Activated naive CD4-positive, alpha-beta T cell treated with anti-CD3 and anti-CD28 coated beads for 36 hours (primary cell): ENCODE measurements at regions not wholly inside any gene's neighbourhood (a gene's known extent, or its start where the extent isn't known, plus 50 kb on each side); places are given as distances from the start of the nearest gene placed in this dataset.
"Not testable (repeated sequence)": the region's sequence is repeated elsewhere in the genome, so short reads cannot be mapped to it uniquely, and the experiment has no call there.

ENCODE experiments used
- CTCF ChIA-PET: fragments of 350-600 bp; sonication (Branson Sonifier 250); formaldehyde crosslinking; loops from one replicate; lab custom pipeline; 2021; ENCODE audit warnings: antibody characterized with exemption; lab: Charles Lee
- DNase-seq: peaks from one replicate; pipeline ENCODE4 v3.0.0-alpha.2; 2020
- H3K27ac Mint-ChIP-seq: one replicate; pipeline ENCODE4 v1.8.0; 2021; ENCODE audit warnings: mild to moderate bottlenecking, mixed read lengths
- H3K27me3 Mint-ChIP-seq: one replicate; pipeline ENCODE4 v1.8.0; 2021; ENCODE audit warnings: low read depth, mixed read lengths
- H3K36me3 Mint-ChIP-seq: one replicate; pipeline ENCODE4 v1.8.0; 2021; ENCODE audit warnings: low read depth, mixed read lengths
- H3K4me1 Mint-ChIP-seq: one replicate; pipeline ENCODE4 v1.8.0; 2021; ENCODE audit warnings: low read depth, mixed read lengths
- H3K4me3 Mint-ChIP-seq: one replicate; pipeline ENCODE4 v1.8.0; 2021; ENCODE audit warnings: mild to moderate bottlenecking, moderate library complexity, mixed read lengths
- H3K9me3 Mint-ChIP-seq: one replicate; pipeline ENCODE4 v1.8.0; 2021; ENCODE audit warnings: mixed read lengths
- intact Hi-C: fragments of 100-400 bp; cut with micrococcal nuclease; formaldehyde crosslinking; loops from one replicate; pipeline ENCODE4 v1.15.1; 2023

DNA sequence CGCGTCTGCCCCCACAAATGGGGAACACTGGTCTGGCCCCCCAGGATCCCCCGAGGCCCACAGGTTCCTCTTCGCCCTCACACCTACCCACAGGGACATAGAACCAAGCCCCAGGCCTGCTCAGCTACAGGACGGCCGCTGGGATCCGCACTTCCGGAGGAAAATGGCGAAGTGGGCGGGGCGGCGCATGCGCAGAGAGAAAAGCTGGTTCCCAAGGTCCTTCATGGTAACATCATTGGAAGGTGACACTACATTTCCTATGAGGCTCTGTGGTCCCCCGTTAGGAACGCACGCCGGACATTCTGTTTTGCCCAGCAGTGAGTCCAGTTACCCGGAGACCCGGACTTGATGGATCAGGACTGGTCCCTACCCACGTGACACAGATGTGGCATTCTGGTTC is 1486.2 kb upstream of the USP9Y start:
- CTCF ChIA-PET, H3K27me3 Mint-ChIP-seq, H3K27ac Mint-ChIP-seq, H3K9me3 Mint-ChIP-seq, intact Hi-C loops, H3K4me1 Mint-ChIP-seq, DNase-seq, H3K36me3 Mint-ChIP-seq: not testable (repeated sequence)
- peak overlapping the region; percentile 48 for H3K4me3 Mint-ChIP-seq
